NCI-H1694 treated with DMSO at 0.1 percent for 48 hours (cell line): ENCODE measurements at regions not wholly inside any gene's neighbourhood (a gene's known extent, or its start where the extent isn't known, plus 50 kb on each side); places are given as distances from the start of the nearest gene placed in this dataset.
A peak's percentile ranks its signal among the peaks of the same experiment; 100 is the strongest.
"Not testable (repeated sequence)": the region's sequence is repeated elsewhere in the genome, so short reads cannot be mapped to it uniquely, and the experiment has no call there.

Experiments
- DNase-seq: peaks from one replicate; lab custom pipeline; 2025; lab: John Stamatoyannopoulos, UW

DNA sequence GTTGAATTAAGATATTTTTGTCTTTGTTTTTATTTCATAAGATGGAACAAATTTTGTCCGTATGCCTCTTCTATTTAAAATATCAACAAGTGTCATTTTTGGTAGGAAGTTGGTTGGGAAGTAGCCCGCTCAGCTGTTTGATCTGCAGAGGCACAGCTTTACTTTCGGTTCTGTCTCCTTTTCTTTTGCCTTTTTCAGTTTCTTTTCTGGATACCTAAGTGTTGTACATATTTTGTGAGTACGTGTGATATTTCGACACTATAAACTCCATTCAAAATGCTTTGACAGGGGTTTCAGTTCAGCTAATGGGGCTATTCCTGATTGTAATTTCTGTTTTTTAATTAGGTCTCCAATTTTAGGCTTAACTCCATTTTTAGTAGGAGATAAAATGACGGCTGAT lies 1785.0 kb upstream of the LRRTM1 start:
- DNase-seq = no peak

DNA sequence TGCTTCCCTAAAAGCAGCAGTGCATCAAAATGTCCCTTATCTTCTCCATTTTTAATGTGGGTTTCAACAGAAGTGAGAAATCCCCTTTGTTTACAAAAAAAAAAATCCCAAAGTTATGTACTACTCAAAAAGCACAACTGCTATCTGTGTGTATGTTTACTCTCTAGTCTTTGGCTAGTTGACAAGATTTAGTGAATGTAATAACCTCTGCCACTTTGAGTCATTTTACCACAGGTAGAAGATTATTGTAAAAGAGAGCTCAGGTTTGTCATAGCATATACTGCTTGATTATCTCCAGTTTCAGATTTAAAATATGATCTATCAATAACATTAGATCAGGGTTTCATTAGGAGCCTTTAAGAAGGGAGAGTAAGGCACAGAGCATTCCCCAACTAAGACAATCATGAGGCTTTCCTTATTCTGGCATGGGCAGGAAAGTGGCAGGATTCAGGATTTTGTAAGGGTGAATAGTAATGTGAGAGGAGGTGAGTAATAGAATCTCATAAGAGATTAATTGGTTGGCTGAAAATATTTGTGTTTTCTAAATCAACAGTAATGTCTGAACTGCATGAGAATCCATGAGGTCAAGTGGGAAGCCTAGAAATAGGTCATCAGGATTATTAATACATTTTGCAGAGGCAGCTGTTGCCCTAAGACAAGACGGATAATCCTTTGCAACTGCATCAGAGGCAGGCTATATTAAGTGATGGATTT lies 1780.3 kb upstream of the LRRTM1 start:
- no peak for DNase-seq

DNA sequence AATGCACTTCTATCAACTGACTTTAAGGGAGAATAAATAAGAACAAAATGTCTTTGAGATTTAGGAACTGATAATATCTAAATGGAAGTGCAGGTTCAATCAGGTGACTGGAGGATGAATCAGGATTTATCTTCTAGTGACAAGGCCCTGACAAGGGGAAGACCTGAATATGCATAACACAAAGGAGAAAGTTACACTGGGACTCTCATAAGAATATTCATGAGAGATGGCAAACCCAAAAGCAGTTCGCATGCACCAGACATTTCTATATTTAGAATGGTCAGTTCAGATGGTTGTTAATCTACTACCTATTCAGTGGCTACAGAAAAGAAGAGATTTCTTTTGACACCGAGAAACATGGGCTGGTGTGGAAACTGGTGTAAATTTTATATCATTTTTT lies 1771.3 kb upstream of the LRRTM1 start:
- no peak for DNase-seq

DNA sequence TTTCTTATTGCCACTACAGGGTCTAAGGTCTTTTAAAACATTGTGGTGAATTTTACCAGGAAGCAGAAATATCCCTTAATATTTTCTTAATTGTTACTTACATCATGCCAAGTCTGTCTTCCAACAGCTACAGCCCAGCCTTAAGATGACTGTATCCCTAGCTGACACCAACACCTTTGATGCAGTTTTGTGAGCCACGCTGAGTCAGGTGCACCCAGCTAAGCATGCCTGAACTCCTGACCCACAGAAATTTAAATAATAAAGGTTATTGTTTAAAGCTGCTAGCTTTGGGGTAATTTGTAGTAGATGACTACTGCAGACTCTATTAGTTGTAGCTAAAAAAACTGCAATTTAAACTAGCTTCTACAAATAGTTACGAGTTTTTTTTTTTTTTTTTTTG lies 1757.9 kb upstream of the LRRTM1 start:
- DNase-seq = no peak

DNA sequence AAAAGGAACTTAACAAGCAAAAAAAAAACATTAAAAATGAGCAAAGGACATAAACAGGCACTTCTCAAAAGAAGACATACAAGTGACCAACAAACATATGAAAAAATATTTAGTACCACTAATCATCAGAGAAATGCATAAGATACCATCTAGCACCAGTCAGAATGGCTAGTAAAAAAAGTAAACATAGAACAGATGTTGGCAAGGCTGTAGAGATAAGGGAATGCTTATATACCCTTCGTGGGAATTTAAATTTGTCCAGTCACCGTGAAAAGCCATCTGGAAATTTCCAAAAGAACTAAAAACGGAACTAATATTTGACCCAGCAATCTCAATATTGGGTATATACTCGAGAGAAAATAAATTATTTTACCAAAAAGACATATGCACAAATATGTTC lies 1751.3 kb upstream of the LRRTM1 start:
- peak; percentile 77 for DNase-seq

DNA sequence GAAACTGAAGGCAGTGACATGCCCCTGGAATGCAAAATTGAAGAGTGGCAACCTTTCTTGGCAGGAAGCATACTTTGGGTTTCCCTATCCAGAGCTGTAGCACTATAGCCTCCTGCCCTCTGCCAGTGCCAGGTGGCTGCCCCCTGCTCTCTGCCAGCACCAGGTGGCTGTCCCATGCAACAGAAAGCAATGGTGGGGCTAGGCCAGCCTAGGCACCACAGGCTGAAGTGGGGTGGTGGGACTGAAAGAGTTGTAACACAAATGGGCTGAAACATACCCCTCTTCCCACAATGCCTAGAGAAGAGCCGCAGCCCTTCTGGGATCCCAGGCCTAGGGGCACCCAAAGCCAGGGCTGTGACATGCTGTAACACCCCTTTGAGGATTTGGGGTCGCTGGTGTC lies 1739.3 kb upstream of the LRRTM1 start:
- no peak for DNase-seq

DNA sequence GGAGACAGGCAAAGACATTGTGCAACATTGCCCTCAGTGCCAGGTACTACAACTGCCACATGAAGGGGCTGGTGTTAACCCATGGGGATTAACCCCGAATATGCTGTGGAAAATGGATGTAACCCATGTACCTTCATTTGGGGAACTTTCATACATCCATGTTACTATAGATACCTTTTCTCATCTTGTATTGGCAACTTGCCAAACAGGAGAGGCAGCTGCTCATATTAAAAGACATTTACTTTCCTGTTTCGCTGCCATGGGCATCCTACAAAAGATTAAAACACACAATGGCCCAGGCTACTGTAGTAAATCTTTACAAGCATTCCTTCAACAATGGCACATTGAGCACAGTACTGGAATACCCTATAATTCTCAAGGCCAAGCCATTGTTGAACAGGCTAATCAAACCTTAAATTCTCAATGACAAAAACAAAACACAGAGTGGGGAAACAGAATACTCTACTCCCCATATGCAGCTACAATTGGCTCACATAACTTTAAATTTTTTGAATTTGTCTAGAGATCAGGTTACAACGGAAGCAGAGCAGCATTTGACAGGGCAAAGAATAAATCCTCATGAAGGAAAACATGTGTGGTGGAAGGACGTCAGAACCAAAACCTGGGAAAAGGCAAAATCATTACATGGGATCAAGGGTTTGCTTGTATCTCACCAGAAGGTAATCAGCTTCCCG lies 1723.5 kb upstream of the LRRTM1 start:
- no peak for DNase-seq

DNA sequence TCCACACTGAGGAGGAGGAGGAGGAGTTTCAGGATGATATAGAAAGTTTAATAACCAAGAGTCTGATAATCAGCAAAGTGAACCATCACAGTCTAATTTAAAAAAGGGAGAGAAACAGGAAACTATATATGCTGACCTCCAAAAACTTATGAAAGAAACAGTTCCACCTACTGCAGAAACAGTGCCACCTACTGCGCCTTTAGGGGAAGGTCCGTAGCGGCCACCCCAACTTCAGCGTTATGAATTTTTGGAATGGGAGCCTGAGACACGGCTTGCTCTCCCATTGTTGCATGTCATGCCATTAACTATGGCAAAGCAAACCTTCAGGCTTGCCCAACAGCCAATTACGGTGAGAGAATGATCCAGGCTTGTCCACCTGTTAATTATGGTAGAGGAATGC lies 1719.2 kb upstream of the LRRTM1 start:
- DNase-seq = no peak

DNA sequence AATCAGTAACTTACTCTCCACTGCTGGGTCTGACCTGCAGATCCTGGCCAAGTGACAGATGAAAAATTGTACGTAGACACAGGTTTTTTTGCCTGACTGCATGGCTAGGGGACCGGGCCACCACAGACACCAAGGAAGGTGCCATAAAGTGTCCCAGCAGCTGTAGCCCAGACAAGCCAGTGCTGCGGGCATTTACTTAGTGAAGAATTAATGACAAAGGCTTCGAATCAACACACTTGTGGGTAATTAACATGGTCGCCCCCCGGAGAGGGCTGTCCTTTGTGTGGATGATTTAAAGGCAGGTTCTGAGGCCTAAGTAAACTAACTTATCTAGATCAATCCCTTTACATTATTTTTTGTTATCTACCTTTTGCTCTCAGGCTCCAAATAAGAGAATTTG lies 1709.1 kb upstream of the LRRTM1 start:
- DNase-seq = no peak

DNA sequence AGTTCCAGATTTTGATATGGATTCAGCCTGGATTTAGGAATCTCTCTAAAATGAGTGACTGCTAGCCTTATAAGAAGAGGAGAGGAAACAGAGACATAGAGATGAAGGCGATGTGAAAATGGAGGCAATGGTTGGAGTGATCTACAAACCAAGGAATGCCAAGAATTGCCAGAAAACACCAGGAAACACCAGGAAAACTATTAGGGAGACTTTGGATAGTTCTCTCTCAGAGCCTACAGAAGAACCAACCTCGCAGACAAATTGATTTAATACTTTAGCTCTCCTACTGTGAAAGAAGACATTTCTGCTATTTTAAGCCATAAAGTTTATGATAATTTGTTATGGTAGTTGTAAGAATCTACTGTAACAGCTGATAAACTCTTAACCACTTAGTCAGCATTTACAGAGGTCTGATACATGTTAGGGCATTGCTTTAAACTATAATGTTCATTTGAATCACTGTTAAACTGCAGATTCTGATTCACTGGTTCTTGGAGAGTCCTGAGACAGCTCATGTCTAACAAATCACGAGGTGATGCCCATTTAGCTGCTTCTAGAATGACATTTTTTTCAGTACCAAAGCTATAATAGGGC lies 1702.6 kb upstream of the LRRTM1 start:
- DNase-seq = no peak

DNA sequence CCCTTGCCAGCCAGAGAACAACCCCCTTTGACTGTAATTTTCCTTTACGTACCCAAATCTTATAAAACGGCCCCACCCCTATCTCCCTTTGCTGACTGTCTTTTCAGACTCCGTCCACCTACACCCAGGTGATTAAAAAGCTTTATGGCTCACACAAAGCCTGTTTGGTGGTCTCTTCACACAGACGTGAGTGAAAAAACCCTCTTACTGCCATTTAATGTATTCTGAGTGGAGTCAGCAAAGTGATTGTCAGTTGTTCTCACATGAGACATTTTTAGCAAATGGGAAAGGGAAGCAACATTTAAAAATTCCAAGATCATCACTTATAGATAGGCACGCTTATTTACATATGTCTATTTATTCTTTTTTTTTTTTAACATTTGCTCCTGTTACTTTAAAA lies 1701.3 kb upstream of the LRRTM1 start:
- DNase-seq = not testable (repeated sequence)

DNA sequence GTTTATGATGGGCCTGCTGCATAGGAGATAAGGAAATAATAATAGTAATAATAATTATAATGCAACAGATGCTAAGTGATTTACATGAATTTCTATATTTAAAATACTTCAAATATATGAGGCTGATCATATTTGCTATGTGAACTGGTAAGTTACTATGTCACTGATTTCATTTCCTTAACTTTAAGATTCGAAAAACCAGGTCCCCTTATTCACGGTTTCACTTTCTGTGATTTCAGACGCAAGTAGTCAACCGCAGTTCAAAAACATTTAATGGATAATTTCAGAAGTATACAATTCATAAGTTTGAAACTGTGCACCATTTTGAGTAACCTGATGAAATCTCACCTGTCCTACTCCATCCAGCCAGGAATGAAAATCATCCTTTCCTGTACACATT lies 1697.1 kb upstream of the LRRTM1 start:
- DNase-seq = no peak

DNA sequence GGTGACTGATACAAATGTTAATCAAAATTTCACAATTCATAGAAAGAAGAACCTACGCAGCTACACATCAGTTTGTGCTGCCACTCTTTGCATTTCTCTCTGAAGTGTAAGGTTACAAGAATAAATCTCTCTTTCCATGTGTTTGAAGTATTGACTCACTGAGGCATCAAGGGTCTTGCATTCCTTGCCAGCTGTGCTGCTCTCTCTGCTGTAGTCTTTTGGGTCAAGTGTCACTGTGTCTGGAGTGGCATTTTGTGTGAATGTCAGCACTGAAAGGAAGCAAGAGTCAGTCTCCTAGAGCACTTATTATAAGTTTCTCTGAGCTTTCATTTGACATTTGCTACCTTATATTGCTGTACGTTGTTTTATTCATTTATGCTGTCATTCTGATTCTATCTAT lies 1696.1 kb upstream of the LRRTM1 start:
- no peak for DNase-seq

DNA sequence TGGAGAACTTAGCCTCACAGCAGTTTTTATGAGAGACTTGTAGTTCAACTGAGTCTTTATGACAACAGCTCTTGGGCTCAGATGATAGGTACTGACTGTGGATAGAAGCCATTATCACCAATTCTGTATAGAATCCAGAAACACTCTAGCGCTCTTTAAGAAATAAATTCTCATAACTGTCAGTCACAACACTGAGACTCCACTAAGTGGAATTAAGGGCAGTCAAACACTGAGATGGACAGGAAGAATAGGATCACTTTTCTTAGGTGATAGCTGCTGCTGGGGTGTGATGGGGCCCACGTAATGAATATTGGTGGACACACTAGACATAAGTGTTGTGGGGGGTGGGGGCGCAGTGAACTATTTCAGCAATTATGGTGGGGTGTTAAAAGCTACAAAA lies 1691.8 kb upstream of the LRRTM1 start:
- DNase-seq = no peak

DNA sequence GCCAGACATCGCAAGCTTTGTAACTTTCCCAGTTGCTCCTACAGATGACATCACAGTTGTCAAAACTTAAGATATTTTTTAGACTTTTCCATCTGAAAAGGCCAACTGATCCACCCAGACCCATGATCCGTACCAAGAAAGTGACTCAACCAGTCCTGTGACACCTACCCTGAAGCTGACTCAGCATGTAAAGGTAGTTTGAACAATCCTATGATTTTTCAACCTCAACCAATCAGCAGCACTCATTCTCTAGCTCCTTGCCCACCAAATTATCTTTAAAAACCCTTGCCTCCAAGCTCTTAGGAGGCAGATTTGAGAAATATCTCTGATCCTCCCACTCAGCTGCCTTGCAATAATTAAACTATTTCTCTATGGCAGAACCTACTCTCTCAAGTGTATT lies 1686.7 kb upstream of the LRRTM1 start:
- no peak for DNase-seq

DNA sequence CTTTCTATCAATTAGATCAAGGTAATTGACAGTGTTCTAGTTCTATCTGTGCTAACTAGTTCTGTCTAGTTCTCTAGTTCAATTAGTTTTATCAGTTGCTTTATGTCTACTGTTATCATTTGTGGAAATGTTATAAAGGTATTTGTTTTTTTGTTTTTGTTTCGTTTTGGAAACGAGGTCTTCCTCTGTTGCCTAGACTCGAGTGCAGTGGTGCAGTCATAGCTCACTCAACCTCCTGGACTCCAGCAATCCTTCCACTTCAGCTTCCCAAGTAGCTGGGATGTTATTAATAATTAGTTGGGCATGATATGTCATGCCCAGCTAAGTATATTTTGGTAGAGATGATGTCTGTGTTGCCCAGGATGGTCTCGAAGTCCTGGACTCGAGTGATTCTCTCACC lies 1682.8 kb upstream of the LRRTM1 start:
- DNase-seq = no peak

DNA sequence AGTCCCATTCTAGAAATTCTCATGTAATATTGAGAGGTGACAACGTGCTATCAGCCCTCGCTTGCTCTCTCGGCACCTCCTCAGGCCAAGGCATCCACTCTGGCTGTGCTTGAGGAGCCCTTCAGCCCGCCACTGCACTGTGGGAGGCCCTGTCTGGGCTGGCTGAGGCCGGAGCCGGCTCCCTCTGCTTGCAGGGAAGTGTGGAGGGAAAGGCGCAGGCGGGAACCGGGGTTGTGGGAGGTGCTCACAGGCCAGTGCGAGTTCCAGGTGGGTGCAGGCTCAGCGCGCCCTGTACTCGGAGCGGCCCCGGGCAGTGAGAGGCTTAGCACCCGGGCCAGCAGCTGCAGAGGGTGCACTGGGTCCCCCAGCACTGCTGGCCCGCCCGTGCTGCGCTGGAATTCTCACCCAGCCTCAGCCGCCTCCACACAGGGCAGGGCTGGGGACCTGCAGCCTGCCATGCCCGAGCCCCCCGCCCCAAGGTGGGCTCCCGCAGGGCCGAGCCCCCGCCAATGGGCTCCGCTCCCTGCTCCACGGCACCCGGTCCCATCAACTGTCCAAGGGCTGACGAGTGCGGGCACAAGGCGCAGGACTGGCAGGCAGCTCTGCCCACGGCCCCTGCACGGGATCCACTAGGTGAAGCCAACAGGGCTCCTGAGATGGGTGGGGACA lies 1680.6 kb upstream of the LRRTM1 start:
- DNase-seq = no peak

DNA sequence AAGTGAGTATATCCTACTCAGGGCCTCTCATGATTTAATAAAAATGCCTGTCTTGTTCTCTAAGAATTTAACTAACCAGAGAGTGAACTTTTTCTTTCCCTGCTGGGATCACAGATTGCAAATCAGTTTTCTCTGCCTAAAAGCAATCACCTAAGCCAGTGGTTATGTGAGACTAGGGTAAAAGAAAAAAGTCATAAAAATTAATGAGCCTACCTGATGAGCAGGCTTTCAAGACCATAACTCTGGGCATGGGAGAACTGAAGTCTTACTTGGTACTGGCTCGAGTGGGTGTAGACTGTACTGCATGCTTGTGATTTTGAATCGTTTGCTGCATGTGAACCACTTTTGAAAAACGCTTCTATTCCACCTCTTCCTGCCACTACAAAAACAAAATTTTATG lies 1677.0 kb upstream of the LRRTM1 start:
- DNase-seq = no peak

DNA sequence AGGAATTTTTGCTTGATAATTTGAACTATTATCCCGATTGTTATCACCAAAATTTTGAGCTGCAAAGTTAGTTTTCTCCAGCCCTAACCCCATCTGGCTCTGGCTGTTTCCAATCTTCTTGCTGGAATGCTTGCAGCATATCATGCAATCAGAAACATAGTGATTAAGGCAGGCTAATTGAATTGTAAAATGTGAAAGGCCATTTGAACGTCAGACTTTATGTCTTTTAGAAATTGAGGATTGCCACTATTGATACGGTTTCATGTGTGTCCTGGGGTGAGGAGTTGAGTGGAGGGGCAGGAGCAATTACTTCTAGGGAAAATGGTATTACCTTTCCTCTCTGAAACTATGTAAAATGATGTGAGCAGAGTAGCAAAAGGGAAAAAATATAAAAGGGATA lies 1674.5 kb upstream of the LRRTM1 start:
- no peak for DNase-seq

DNA sequence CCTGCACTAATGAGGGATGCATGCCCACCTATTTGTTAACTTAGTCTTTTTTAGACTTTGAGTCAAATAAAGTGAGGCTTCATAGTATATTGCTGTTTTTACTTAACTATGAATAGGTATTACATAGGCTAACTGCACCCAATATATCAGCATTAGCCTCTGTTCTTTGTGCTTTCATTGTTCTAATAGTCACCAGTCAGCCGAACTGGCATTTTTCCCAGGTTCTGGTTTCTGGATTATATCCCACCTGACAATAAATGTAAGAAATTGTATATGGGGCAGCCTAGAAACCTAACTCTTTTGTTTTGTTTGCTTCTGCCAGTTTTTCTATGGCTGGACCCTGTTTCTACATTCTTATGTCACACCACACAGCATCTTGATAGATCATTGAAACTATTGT lies 1672.4 kb upstream of the LRRTM1 start:
- DNase-seq = no peak

DNA sequence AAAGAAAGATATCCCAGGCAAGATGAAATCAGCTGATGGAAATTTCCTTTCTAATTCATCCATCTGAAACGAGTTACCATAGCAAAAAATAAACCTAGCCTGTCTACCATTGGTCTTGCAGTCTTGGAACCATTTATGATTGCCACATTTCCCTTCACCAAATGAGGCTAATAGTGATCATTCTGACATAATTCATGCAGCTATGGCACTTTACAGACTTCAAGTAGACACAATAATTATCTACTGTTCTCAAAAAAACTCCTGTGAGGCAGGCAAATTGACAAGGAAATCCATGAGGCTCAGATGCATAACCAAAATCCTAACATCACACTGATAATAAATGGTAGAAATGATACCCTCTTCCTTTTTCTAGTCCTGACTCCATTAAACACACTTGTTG lies 1669.7 kb upstream of the LRRTM1 start:
- no peak for DNase-seq

DNA sequence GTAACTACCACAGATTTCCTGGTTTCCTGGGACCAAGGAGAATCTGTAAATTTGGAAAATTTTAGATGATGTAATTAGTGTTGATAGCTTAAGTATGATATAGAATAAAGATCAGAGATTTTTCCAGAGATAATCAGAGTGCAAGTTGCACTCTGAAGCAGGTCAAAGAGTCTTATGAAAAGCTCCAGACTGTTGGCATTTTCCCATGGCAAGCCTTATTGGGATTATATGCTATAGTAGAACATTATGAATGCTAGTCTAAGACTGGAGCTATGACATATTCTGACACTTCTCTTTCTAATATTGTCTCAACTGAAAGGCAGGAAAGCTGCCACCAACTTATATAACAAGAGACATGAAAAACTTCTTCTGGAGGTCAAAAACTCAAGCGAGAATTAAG lies 1638.3 kb upstream of the LRRTM1 start:
- DNase-seq = no peak

DNA sequence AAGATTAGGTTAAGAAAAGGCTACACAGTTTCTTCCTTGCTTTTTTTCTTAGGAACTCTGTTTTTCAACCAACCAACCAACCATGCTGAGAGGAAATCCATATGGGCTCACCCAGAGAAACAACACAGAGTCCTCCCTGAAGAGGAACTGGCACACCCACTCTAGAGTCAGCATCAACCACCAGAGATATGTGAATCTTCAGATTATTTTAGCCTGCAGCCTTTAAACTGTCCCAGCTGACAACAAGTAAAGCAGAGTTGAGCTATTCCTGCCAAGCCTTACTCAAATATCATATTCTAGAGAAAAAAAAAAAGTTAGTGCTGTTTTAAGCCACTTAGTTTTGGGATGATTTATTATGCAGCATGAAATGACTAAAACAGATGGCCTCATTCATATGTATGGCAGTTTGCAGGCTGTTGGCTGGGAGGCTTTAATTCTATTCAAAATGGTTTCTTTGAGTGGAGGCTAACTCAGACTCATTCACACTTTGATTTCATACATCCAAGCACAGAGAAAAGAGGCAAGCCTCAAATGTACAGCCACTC lies 1637.7 kb upstream of the LRRTM1 start:
- DNase-seq = no peak
